K562 (cell line): ENCODE measurements at regions not wholly inside any gene's neighbourhood (a gene's known extent, or its start where the extent isn't known, plus 50 kb on each side); places are given as distances from the start of the nearest gene placed in this dataset.
A peak's percentile ranks its signal among the peaks of the same experiment; 100 is the strongest.

Experiments
- CTCF ChIP-seq, 3 experiments: IDR thresholded peaks in 2 of 3; conservative IDR thresholded peaks in 1 of 3; 2 replicates each; pipeline ENCODE4 v1.5.1; 2011 to 2012; ENCODE audit warnings: low read length in 3 of 3, mild to moderate bottlenecking in 3 of 3, control low read depth in 2 of 3, improper control_type of control experiment in 1 of 3, inconsistent platforms in 1 of 3, low read depth in 1 of 3, mixed read lengths in 1 of 3, moderate library complexity in 1 of 3; ENCODE audit not compliant: insufficient read depth in 2 of 3
- EZH2 ChIP-seq: IDR thresholded peaks from 2 replicates; pipeline ENCODE4 v1.6.1; 2012; ENCODE audit warnings: low read depth, mild to moderate bottlenecking, inconsistent platforms, low read length, borderline replicate concordance
- PBX2 ChIP-seq, 2 experiments: IDR thresholded peaks in 1 of 2; conservative IDR thresholded peaks in 1 of 2; 2 replicates each; pipeline ENCODE4 v1.6.1; 2016; ENCODE audit warnings: low read depth in 2 of 2, mild to moderate bottlenecking in 1 of 2, missing compliant biosample characterization in 1 of 2, missing genetic modification characterization in 1 of 2, moderate library complexity in 1 of 2
- SPI1 ChIP-seq: IDR thresholded peaks from 2 replicates; pipeline ENCODE4 v1.6.1; 2011; ENCODE audit warnings: low read depth, low read length, control low read depth, borderline replicate concordance

DNA sequence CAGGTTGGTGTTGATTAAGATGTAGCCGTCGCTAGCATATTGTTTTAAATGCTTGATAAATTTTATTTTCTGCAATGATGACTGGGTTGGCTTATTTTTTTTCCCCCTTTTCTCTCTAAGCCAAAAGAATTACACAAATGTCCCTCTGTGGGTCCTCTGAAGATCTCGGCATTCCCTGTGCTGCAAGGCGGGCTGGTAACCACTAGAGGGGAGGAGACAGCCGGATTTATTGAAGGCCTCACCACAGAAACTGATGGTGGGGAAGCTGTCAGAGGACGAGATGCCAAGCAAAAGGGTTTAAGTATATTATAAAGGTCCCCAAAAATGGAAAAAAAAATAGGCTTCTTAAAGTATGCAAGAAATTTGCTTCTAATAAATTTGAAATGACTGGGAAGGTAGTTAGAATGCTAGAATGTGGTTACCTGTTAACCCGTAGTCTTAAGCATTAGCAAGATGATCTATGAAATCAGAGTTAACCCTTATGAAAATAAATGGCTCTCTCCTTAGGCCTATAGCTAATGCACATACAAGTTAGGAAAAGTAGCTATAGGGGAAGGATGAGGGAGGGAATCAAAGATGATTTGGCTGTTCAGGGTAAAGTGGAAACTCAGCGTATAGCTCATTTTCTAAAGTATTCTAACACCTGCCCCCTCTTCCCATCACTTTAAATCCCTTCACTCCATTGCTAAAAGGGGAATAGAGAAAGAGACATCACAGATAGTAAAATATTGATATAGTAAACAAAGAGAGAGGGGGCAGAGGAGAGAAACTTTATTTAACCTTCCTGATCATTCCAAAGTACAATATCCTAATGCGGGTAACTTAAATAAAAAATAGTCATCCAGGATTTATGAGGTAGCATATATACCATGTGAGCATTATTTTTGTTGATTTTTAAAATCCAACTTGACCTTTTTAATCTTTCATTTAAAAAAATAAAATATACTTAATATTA lies 894.5 kb upstream of the POU3F3 start:
- TF ChIP-seq PBX2 (CRISPR knock-in tag; IDR thresholded peaks at IDR 0.05; ENCODE audit: low read depth) (no peak), PBX2 (tag; conservative IDR thresholded peaks at IDR 0.05; ENCODE audit: low read depth) (no peak), CTCF (IDR thresholded peaks at IDR 0.05 in 2 of 3, conservative IDR thresholded peaks at IDR 0.05 in 1 of 3; ENCODE audit: insufficient read depth in 2 of 3, low read depth in 1 of 3, low read length in 3 of 3) (peak in 2 of 3 experiments; percentile 8 to 32; a peak in 1 of 6 replicates), SPI1 (no peak), EZH2 (no peak)
